ENCODE measurements at regions not wholly inside any gene's neighbourhood (a gene's known extent, or its start where the extent isn't known, plus 50 kb on each side); places are given as distances from the start of the nearest gene placed in this dataset.

DNA sequence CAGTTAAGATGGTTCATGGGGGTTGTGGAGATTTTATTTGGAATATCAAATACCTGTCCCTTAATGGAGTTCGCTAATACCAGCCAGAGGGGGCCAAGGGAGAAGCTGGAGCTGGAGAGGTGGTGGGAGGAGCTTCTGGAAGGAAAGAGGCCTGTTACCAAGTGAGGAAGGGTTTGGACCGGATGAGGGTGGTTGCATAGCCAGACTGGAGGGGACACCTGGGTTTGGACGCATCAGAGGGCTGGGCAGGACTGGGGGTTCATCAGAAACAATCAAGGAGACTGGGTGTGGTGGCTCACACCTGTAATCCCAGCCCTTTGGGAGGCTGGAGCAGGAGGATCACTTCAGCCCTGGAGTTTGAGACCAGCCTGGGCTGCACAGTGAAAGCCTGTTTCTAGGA, 111.8 kb upstream of the IER5L start:
- DNase-seq (ENCODE audit: low read depth) = no peak

DNA sequence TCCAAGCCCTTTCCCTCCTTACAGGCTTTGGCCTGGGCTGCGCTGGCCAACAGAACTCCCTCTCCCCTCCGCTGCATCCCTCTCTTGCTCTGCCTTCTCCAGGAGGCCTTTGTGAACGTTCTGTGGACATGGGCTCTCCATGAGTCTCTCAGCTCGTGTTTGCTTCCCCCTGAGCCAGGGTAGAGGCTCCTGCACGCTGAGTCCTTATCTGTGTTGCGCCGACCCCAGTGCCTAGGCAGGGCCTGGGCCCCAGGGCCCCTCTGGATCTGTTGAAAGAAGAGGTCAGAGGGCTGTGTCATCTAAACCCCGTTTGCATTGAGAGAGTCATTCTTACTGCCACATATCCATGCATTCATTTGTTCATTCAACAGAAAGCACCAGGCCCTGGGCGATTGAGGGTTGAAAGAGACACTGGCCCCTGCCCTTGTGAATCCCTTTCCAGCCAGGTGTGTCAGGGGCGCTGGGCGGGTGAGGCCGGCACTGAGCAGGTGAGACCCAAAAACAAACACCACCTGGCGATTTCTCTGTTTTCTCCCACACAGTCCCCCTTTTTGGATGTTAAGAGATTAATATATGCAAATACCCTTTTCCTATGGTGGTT, 111.2 kb upstream of the IER5L start:
- DNase-seq (ENCODE audit: low read depth) = no peak

DNA sequence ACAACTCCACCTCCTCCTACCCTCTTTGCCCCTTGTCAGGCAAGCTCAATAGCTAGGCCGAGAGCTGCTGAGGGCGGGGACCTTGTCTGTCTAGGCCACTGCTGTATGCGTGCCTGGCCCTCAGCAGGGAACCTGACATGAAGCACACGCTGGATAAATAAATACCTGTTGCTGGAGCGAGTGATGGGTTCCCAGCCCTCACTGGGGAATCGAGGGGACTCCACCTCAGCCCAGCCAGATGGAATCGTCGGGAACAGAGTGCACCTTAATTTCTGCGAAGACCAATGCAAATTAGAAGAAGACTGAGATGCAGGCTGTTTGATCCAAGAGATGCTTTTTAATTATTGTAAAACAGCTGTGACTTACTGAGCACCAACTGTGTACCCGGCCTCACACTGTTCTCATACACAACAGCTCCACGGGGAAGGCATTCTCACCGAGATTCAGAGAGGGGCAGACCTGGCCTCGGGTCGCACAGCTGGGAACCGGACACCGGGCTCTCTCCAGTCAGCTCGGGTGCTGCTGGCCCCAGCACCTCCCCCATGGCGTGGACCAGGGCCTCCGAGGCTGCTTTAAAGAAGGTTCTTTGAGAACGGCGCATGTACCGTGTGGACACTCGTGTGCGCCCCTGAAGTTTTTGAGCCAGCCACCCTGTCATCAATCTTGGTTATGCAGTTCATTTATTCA, 109.7 kb upstream of the IER5L start:
- no peak for DNase-seq (ENCODE audit: low read depth)

DNA sequence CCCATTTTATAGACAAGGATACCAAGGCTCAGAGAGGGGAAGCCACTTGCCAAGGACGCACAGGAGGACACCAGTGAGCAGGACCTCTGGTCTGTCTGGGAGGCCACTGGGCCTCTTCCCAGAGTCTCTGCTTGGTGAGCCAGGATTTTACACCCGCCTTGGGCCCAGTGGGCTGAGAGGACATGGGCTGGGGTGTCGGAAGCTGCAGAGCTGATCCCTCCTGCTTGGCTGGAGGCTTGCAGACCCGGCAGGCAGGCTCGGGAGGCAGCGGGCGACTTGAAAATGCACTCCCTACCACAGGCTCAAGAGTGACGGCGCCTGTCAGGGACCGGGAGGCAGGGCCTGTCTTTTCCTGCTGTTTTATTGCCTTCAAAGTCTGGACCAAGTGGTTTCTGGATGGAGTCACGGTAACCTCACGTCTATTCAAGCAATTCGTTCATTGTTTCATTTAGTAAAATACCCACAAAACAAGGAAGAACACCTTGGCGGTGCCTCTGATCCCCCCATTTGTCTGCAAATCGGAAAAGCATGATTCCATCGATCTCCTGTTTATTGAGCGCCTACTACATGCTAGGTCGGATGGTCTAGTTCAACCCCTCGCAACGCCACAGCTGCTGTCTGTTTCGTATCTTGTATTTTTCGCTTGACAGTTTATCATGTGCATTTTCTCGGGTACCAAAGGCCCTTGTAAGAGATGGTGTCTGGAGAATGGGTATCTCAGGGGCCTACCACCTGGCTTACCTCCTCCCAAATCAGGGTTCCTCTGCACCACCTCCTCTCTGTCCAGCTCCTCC, 108.1 kb upstream of the IER5L start:
- no peak for DNase-seq (ENCODE audit: low read depth)

DNA sequence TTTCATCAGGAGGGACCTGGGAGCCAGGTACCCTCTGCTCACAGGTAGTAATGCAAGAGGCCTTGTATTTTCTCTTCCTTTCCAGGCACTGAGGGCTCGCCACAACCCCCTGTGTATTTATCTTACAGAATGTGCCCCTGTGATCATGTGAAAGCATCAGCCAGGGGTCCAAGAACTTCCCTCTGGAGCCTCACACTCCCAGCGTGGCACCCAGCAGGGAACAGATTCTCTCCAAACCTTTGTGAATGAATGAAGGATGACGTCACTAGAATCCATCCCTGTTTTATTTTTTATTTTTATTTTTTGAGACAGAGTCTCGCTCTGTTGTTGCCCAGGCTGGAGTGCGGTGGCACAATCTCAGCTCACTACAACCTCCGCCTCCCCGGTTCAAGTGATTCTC, 107.3 kb upstream of the IER5L start:
- no peak for DNase-seq (ENCODE audit: low read depth)

DNA sequence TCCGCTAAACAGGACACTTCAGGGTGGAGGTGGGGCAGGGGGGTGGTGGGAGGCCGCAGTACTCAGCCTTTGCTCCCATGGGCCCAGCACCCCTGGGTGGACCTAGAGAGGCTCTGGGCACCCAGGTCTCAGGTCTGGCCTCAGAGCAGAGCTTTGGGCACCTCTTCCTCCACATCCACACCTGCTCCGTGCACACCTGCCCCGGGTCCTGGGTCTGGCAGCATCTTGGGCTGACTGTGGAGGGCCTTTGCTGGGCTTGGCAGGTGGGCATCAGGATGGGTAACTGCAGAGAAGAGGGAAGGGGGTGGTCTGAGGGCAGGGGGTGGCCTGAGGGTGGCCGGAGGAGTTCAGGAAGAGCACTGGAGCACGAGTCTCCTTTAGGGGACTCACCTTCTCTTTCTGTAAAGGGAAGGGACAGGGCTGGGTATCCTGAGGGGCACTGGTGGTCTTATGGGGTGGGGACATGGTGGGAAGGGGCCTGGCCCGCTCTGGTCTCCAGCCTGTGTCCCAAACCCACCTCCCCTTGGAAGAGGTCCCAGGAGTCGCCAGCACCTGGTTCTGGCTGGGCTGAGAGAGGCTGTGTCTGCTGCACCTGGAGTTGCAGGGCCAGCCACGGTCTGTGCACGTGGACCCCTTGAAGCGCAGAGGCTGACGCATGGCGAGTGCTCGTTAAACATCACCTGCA, 106.7 kb upstream of the IER5L start:
- no peak for DNase-seq (ENCODE audit: low read depth)

DNA sequence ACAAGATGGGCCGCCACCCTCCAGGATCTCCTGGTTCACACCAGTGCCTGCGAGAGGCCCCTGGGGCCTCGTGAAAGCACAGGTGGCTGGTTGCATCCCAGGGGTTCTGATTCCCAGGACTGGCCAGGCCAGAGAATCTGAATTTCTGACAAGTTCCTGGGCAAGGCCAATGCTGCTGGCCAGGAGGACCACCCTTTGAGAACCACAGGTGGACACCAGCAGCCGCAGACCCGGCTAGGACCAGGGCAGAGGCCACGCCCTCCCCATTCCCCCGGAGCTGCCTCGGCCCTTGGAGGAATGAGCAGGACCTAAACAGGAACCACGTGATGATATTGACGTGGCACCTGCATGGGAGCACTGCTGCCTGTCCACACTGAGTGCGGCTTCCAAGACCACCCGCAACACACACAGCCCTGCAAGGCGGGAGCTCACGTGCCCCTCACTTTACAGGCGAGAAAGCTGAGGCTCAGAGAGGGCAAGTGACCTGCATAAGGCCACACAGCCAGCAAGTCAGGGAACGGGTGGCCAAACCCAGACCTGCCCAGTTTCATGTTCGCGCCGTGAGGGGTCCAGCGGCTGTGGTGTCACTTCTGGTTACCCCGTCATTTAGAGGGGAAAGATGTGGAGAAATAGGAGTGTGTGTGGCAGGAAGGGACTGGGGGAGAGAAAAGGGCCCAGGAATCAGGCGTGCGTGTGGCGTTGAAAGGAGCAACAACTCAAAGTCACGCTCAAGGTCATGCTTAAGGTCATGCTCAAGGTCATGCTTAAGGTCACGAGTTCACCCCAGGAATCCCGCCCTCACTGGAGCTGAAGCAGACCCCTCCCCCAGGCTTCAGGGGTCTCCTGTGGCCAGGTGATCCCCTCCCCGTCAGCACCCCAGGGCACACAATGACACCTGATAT, 105.9 kb upstream of the IER5L start:
- DNase-seq (ENCODE audit: low read depth) = no peak

DNA sequence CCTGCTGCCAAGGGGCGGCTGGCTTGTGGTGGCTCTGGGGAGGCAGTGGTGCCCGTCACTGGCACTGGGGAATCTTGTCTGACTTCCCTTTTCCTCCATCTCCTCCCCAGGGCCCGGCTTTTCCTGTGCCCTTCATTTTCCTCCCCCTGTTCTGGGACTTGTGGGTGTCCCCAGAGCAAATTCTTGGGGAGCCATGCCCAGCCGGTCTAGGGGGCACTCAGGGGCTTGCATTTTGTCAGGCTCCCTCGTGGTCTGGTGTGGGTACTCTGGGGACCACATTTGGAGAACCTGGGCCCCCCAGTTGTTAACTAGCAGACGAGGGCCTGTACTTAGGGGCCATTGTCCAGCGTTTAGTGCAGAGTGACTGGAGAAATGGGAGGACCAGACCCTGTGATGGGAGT, 105.2 kb upstream of the IER5L start:
- no peak for DNase-seq (ENCODE audit: low read depth)

DNA sequence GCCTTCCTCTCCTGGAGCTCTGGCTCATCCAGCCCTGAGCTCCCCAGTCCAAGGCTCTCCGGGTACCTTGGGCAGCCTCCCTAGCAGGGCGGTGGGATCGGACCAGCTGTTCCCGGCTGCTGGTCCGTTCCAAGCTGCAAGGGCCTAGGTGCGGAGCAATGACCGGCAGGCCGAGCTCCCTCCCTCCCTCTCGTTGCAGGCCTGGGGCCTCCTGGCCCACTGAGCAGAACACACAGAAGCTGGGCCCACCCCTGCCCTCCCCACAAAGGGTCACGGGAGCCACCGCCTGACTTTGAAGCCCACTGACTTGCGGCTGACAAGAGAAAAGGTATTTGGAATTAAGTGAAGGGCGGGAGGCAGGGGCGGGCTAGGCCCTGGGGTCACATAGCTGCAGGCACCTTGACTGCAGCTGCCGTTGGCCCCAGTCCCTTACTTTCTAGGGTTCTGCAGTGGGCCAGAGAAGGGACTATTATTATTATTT, 104.7 kb upstream of the IER5L start:
- no peak for DNase-seq (ENCODE audit: low read depth)

DNA sequence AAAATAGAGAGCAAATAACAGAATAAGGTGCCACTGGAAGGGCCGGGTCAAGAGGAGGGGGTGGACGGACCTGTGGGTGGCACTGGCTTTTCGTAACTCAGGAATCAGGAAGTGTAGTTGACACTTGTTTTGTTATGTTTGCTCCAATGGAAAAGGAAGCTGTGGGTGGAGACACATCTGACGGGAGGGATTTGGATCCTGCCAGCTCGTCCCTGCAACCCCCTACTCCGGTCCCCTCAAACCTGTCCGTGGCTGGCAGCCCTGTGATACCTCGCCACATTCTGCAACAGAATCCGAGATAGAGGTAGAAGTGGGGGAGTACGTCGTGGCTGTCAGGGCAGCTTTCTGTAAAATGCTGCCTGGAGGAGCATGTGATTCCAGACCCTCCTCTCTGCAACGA, 104.2 kb upstream of the IER5L start:
- DNase-seq (ENCODE audit: low read depth) = no peak

DNA sequence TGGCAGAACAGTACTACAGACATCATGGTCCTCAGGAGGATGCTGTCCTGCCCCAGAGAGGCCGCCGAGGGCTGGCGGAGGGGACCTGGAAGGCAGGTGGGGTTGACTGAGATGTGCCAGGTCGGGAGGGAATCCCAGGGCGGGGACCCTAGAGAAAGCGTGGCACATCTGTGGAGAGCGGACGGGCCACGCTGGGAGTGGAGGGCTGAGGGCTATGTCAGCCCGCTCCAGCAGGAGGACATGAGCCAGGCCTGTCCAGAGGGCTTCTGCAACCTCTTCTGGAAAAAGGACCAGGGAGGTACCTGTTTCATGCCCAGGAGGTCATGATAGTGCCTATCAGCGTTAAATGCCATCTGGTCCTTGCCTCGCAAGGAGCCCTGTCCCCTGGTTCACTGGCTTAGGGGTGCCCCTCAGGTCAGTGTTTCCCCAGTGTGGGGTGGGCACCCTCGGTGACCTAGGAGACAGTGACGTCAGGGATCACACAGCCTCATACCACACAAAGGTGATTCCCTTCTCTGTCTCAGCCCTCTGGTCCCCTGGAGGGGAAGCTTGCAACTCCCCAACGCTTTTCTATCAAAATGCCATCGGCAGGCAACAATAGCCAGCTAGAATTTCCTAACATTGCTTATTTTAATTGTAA, 103.6 kb upstream of the IER5L start:
- no peak for DNase-seq (ENCODE audit: low read depth)

DNA sequence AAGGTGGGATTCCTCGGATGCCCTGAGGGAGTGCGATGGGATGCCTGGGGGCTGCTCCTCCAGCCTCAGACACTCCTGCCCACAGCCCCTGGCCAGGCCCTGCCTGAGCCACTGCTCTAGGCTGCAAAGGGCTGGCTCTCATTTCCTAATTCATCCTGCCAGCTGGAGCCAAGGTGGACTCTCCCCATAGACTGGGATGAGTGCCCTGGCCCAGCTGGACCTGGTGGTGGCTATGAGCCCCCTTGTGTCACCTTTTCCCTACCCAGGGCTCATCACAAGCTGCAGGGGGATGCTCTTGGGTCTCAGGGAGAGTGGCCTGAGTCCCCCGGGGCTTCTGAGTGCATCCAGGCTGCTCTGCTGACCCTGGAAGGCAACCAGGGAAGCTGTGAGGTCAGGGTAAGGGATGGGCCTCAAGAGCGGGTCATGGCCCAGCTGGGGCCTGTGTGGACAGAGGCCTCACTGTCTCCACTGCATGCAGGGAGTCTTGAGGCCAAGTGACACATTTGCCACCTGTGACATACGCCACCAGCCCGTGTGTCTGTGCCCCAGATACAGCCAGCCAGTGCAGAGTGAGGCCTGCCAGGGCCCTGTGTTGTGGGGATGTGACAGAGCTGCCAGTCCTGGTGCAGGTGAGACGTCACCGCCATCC, 102.7 kb upstream of the IER5L start:
- no peak for DNase-seq (ENCODE audit: low read depth)

DNA sequence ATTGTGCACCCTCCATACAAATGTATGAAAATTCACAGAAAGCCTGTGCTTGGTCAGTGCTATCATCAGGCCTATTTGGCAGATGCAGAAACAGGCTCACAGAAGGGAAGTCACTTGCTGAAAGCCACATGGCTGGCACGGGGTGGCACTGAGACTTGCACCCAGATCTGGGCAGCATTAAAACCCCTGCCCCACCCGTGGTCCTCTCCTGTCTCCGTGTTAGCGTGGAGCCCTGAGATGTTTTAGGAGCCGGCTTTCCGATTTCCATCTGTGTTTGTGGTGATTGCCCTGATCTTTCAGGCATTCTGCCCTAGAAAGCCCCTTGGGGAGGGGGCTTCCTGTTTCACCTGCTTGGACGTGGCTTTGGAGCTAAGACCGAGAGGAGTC, 102.2 kb upstream of the IER5L start:
- DNase-seq (ENCODE audit: low read depth) = no peak

DNA sequence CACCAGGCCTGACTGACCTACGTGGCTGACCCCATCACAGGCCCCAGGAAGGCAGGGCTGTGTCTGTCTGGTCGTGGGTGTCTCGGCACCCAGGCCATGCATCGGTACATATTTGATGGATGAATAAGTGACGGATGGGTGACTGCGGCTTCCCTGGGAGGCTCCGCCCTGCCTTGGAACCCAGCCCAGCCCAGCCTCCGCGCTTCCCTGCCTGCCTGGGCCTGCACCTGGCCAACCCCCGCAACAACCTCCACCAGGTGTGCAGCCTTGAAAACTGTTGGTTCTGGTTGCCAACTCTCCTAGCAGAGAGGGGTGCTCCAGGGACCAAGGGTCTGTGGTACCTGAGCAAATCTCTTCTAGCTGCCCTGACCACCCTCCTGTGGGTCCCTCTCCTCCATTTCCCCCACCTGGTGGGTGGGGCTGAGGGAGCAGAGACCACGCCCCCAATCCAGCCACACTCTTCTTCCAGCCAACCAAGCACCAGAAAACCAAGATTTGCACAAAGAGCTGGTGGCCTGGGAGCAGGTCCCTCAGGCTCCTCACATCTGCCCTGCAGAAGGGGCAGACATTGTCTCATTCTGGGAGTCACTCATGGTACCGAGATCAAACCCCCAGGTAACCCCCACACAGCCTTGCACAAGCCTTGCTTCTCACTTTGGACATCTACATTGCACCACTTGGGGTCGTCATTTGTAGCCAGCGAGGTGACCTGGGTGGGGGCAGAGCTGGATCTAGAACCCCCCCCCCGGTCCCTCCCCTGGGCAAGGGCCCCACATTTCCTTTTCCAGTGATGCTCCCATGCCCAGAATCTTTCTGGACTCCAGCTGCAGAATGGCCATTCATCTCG, 100.6 kb upstream of the IER5L start:
- peak; percentile 41 for DNase-seq (ENCODE audit: low read depth)

DNA sequence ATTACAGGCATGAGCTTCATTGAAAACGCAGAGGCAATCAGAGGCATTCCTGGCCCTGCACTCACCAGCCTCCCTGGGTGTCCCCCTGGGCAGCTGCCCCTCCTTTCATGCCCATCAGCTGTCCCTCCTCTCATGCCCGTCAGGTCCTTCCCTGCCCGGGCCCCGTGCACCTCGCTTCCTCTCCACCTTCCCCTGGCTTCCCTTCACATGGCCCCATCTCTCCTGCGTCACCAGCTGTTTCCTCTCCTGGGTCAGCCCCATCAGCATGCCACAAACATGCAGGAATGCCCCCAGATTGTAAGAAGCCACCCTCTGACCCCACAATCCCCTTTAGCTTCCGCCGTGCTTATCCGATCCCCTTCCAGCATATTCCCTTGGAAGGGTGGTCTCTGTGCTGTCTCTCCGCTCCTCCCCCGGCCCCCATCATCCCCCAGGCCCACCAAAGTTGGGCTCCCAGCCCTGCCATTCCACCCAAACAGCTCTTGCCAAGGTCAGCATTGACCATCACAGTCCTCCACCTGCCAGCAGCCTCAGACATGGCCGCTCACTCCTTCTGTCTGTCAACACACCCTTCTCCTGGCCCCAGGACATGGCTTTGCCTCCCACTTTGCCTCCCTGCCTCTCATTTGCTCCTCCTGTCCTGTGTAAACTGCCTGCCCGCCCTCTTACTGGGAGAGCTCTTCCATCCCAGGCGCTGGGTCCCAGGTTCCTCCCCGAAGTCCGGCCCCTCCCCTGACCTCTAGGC, 98.6 kb upstream of the IER5L start:
- DNase-seq (ENCODE audit: low read depth) = no peak

DNA sequence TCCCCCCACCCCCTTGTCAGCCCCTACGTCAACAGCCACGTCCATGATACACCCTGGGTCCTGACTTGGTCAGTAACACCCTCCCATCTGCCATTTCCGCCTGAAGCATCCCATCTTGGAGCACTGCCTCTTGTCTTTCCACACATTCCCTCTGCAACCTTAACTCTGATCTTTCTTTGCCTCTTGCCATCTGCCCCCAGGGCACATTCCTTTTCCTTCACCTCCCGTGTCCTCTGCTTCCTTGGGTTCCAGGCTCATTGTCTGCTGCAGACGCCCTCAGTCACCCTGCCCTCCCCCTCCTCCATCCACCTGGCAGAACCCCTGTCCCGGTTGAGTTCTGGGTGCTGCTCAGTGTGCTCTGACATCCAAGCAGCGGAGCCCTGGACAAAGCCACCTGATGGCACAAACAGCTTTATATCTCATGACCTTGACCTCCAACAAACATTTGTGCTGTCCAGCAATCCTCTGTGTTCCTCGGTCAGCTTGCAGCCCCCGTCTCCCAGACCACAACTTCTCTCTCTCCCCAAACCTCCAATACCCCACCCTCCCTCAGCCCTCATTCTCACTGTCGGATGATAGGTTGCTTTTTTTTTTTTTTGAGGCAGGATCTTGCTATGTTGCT, 97.7 kb upstream of the IER5L start:
- no peak for DNase-seq (ENCODE audit: low read depth)

DNA sequence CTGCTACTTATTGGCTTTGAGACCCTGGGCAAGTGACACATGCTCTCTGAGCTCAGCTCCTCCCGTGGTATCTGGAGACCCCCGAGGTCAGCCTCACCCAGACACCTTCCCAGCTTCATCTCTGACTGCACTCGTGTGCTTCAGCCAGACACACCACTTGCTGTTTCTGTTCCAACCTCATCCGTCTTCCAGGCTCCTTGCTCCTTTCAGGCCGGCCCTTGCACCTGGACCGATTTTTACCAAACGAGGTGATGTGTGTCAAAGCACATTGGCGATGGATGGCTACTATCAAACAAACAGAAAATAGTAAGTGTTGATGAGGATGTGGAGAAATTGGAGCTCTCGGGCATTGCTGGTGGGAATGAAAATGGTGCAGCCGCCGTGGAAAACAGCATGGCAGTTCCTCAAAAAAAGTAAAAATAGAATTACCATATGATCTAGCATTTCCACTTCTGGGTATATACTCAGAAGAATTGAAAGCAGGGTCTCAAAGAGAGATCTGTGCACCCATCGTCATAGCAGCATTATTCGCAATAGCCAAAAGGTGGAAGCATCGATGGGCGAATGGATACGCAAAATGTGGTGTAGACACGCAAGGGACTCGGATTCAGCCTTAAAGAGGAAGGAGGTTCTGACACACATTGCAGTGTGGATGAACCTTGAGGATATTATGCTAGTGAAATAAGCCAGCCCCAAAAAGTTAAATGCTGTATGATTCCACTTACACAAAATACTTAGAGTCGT, 96.1 kb upstream of the IER5L start:
- no peak for DNase-seq (ENCODE audit: low read depth)
